ENCODE measurements at regions not wholly inside any gene's neighbourhood (a gene's known extent, or its start where the extent isn't known, plus 50 kb on each side); places are given as distances from the start of the nearest gene placed in this dataset.
A peak's percentile ranks its signal among the peaks of the same experiment; 100 is the strongest.

DNA sequence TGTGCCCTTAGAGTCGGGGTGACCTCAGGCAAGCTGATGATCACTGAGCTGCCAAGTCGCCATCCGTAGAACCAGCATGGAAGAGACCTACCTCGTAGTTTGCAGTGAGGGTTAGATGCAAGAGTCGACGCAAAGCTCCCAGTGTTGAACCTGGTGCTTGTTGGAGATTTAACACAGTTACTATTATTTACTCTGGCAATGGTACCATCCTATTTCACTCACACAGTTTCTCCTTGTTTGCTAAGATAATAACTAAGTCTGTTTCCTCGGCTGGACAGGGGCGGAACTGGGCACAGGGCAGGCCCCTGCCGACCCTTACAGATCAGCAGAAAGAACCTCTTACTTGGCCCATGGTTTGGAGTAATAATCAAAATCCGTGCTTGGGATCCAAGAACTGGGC lies 85.5 kb downstream of the ACAA2 start:
- Histone ChIP-seq H3K27ac (no peak overlapping the region), H3K4me3 (no peak overlapping the region), H3K27me3 (no peaks in the 10 kb centered on the region), H3K4me1 (peaks cover 0 to 45% (median 19%) of the 10 kb centered on the region in 4 donors), H3K36me3 (no peaks in the 10 kb centered on the region), H3K9me3 (no peaks in the 10 kb centered on the region)
- 45% methylated on average over 7 of the region's 10 CpGs for WGBS (ENCODE audit: insufficient coverage, low coverage, low lambda C conversion rate, missing lambda C conversion rate)
- TF ChIP-seq POLR2A (IDR thresholded peaks at IDR 0.05), result no peak
- TF ChIP-seq, protein P1, sequence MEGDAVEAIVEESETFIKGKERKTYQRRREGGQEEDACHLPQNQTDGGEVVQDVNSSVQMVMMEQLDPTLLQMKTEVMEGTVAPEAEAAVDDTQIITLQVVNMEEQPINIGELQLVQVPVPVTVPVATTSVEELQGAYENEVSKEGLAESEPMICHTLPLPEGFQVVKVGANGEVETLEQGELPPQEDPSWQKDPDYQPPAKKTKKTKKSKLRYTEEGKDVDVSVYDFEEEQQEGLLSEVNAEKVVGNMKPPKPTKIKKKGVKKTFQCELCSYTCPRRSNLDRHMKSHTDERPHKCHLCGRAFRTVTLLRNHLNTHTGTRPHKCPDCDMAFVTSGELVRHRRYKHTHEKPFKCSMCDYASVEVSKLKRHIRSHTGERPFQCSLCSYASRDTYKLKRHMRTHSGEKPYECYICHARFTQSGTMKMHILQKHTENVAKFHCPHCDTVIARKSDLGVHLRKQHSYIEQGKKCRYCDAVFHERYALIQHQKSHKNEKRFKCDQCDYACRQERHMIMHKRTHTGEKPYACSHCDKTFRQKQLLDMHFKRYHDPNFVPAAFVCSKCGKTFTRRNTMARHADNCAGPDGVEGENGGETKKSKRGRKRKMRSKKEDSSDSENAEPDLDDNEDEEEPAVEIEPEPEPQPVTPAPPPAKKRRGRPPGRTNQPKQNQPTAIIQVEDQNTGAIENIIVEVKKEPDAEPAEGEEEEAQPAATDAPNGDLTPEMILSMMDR (IDR thresholded peaks at IDR 0.05), result no peak
- ATAC-seq (peak in 3 of 4 donors; percentile 6 to 46 (median 17)), DNase-seq (no peak)
- intact Hi-C loops (cut with DNase I), result no loop called here

DNA sequence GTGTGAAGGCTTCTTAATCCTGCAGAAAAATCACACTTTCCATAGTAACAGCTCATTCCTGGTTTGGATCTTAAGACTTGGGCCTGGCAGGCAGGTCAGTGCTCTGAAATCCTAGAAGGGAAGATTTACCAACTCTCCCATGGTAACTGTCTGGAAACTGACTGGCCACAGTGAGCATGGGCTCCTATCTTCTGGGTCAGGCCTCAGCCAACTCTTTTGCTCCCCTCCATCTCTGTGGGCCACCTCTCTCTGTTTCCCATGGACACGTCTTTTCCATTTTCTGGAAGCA lies 86.7 kb downstream of the ACAA2 start:
- Histone ChIP-seq H3K36me3 (no peaks in the 10 kb centered on the region), H3K27ac (peak overlapping the region in 1 of 3 donors; percentile 24), H3K4me1 (peaks cover 0 to 36% (median 14%) of the 10 kb centered on the region in 4 donors), H3K4me3 (no peak overlapping the region), H3K27me3 (no peaks in the 10 kb centered on the region), H3K9me3 (no peaks in the 10 kb centered on the region)
- intact Hi-C loops (cut with DNase I), result no loop called here
- ATAC-seq (no peak), DNase-seq (no peak)
- TF ChIP-seq POLR2A (IDR thresholded peaks at IDR 0.05), result no peak
- TF ChIP-seq, protein P1 (IDR thresholded peaks at IDR 0.05), result no peak
- 90% methylated on average over 1 of the region's 1 CpG for WGBS (ENCODE audit: insufficient coverage, low coverage, low lambda C conversion rate, missing lambda C conversion rate)

DNA sequence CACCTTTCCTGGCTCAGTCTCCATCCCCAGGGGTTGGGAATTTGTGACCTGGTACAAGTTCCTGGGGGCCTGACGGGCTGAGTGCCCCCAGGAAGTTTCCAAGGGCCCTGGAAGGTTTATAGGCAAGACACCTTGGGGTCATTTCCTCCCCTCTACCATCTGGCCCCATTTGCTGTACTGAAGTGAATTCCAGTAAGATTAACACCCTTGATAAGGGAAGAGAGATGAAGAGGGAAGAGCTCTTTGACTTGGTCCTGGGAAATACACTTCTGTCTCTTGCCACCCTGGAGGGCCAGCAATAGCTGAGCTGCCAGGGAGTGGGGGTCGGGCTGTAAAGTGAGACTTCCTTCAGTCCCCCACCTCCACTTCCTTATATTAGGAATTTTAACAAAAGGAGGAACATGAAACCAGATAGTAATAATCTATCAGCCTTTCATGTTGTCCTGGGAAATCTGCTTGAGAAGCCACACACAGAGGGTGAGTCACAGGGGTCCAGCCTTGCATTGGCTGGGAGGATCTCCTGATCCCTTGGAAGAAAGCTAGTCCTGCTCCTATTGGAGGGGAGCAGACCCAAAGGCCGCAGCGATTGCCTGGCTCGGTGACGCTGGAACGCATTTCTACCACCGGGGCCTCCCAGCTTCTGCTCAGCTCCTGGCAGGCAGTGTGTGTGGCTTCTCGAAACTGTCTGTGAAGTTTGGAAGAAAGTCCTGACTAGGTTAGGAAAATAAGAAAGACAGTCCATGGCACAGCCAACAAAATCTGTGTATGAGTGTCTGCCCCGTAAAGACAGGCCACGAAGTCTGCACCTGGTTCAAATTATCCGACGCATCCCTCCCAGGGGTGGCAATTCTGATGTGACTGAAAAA lies 87.3 kb downstream of the ACAA2 start:
- no peaks in the 10 kb centered on the region for H3K27me3 ChIP-seq
- H3K4me1 ChIP-seq, result peaks cover 0 to 30% (median 11%) of the 10 kb centered on the region in 4 donors
- intact Hi-C loops (cut with DNase I), result no loop called here
- 66% methylated on average over 5 of the region's 13 CpGs for WGBS (ENCODE audit: insufficient coverage, low coverage, low lambda C conversion rate, missing lambda C conversion rate)
- ATAC-seq (peak in 3 of 4 donors; percentile 1 to 58 (median 35)), DNase-seq (peak in 1 of 3 donors; percentile 61)
- no peak overlapping the region for H3K4me3 ChIP-seq
- no peaks in the 10 kb centered on the region for H3K36me3 ChIP-seq
- H3K9me3 ChIP-seq, result no peaks in the 10 kb centered on the region
- TF ChIP-seq POLR2A (IDR thresholded peaks at IDR 0.05), result no peak
- TF ChIP-seq, protein P1 (IDR thresholded peaks at IDR 0.05), result no peak
- H3K27ac ChIP-seq, result peak overlapping the region in 1 of 3 donors; percentile 24

DNA sequence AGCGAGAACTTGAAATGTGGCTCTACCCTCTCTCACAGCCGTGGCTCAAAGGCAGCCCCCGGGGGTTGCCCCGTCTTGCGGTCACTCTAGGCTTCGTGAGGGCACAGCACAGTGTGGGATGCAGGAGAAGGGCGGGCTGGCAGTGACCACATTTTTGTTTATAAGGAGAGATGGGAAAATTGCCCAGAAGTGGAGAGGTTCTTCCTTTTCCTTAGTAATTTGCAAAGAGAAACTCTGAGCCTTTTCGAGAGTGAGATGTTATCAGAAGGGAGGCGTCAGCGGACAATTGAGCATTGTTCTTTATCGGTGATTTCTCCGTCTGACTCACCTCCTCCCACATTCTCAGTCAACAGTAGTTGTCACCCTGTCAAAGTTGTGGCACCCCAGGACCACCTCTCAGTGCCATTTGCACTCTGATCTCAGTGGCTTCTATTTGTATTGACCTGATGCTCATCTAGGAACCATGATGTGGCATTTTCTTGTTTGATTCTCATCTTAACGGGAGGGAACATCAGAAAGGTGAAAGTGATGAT lies 89.6 kb downstream of the ACAA2 start:
- 53% methylated on average over 13 of the region's 13 CpGs for WGBS (ENCODE audit: insufficient coverage, low coverage, low lambda C conversion rate, missing lambda C conversion rate)

More for the DNA sequence above, 89.6 kb downstream of the ACAA2 start:
- no peak for TF ChIP-seq POLR2A (IDR thresholded peaks at IDR 0.05)
- TF ChIP-seq, protein P1 (IDR thresholded peaks at IDR 0.05), result no peak
- Histone ChIP-seq H3K4me1 (peaks cover 0 to 12% (median 0%) of the 10 kb centered on the region in 4 donors), H3K36me3 (no peaks in the 10 kb centered on the region), H3K27ac (peak overlapping the region in 1 of 3 donors; percentile 18), H3K9me3 (no peaks in the 10 kb centered on the region), H3K4me3 (no peak overlapping the region), H3K27me3 (no peaks in the 10 kb centered on the region)
- intact Hi-C loops (cut with DNase I), result no loop called here
- ATAC-seq, result peak; percentile 14 to 64 (median 32)
- no peak for DNase-seq
